T-helper 1 cell (primary cell): ENCODE measurements at regions not wholly inside any gene's neighbourhood (a gene's known extent, or its start where the extent isn't known, plus 50 kb on each side); places are given as distances from the start of the nearest gene placed in this dataset.
A peak's percentile ranks its signal among the peaks of the same experiment; 100 is the strongest.
"Not testable (repeated sequence)": the region's sequence is repeated elsewhere in the genome, so short reads cannot be mapped to it uniquely, and the experiment has no call there.

Source experiments
- DNase-seq, 5 donors: peaks; one replicate each; pipeline ENCODE4 v3.0.0-alpha.2; 2012 to 2020

DNA sequence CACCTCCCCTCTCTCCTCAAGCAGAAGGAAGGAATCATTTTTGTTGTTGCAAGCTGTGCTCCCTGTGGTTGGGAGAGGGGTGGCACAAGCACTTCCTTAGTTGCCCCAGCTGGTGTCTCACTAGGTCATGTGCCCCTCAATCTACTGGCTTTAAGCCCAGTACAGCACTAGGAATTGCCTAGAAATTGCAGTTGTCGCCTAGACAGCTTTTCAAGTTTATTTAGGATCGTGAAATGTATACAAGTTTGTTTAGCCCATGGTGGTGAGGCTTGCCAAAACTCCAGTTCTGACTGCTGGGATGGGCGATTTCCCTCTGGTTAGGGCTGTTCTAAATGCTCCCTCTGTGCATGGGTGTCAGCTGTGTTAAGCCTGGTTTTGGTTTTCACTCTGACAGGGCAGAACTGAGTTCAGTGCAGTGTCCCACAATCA, 126.8 kb upstream of the ZNF644 start:
- no peak for DNase-seq

DNA sequence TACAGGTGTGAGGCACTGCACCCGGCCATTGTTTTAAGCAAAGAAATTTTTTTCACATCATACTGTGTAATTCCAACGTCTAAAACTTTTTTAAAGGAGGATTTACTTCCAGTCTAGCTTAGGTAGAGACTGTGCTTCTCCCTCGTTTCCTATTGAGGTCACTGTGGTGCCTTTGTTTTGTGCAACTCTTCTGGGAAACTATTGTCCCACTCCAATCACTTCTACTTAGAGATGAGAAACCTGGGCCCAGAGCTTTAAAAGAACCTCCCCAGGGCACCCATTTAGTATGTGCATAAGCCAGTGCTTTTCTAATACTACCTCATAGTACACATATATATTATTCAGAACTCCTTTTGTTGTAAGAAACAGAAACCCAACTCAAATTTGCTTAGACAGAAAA, 120.0 kb upstream of the ZNF644 start:
- DNase-seq = no peak

DNA sequence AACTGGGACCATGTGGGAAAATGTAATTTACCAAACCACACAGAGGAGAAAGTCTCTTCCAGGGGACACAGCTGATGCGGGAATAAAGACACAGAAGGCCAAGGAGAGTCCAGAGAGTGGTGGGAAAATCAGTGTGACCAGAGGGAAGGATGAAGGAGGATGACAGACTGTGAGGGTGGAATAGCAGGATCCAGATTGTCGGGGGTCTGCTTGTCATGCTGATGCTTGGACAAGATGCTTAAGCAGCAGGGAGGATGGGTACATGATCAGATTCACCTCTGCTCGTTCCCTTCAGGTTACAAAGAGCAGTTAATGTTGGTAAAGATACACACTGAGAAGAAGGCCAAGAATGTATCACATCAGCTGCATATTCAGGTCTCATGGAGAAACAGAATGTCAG, 117.1 kb upstream of the ZNF644 start:
- no peak for DNase-seq

DNA sequence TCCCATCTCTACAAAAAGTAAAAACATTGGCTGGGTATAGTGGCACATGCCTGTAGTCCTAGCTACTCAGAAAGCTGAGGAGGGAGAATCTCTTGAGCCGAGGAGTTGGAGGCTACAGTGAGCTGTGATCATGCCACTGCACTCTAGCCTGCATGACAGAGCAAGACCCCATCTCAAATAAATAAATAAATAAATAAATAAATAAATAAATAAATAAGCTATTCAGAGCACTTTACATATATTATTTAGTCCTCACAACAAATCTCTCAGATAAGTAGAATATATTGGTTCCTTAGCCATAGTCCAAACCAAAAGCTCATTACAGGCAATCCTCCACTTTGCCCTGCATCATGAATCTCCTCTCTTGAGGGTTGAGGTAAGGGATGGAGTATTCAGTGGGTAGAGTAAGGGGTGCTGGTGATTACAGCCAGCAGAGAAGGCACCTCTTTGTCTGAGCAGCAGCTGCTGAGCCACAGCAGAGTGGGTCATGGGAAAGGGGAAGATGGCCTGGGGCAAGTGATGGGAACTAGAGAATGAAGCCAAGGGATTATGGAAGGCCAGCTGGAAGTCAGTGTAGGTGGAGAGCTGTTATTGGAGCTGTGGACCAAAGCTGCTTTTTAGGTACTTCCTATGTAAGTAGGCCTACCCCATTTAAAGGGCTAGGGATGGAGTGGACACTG, 115.5 kb upstream of the ZNF644 start:
- DNase-seq = no peak

DNA sequence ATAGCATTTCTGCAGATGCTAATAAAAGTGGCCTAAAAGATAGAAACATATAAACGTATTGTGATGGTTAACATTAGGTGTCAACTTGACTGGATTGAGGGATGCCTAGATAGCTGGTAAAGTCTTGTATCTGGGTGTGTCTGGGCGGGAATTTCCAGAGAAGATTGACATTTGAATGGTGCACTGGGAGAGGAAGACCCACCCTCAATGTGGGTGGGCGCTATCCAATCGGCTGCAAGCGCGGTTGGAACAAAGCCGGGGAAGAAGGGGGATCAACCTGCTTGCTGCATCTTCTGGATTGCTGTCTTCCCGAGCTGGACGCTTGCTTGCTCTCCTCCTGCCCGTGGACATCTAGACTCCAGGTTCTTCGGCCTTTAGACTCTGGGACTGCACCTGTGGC, 114.0 kb upstream of the ZNF644 start:
- DNase-seq = no peak

DNA sequence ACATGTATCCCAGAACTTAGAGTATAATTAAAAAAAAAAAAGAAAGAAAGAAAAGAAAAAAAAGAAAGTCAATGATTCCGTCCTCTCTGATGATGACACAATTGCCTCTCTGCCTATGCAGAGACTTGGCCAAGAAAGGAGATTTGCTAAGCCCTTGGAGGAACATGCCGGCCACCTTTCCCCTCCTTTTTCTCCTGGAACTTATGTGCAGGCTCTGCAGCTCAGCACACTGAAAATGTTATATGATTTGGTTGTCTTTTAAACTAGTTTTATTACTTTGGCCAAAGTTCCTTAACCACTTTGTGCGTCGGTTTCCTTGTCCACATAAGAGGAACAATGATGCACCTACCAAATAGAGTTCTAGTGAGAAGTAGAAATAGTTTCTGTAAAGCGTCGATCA, 111.4 kb upstream of the ZNF644 start:
- no peak for DNase-seq

DNA sequence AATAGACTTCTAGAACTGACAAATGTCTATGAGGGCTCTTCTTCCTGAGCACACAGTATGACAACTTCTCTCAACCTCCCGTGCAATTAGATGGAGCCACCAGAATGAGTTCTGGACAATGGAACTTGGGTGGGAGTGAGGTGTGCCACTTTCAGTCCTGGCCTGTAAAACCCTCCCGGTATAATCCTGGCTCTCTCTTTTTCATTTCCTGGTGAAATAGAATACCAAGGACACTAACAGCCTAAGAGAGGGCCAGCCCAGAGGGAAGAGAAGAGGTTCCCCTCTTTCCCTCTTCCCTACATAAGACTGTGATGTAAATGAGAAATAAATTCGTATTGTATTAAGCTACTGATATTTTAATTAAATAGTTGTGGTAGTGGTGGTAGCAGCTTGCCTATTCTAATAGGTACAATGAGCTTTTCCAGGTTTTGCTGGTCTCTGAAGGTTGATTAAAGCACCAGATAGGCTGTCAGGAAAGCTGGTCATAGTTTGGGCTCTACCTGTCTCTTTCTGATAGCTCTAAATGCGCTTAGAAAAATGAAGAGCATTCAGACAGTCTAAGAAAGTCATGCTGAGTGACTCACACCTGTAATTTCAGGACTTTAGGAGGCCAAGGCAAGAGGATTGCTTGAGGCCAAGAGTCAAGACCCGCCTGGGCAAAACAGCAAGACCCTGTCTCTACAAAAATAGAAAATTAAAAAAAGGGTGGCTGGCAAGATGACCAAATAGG, 108.6 kb upstream of the ZNF644 start:
- no peak for DNase-seq

DNA sequence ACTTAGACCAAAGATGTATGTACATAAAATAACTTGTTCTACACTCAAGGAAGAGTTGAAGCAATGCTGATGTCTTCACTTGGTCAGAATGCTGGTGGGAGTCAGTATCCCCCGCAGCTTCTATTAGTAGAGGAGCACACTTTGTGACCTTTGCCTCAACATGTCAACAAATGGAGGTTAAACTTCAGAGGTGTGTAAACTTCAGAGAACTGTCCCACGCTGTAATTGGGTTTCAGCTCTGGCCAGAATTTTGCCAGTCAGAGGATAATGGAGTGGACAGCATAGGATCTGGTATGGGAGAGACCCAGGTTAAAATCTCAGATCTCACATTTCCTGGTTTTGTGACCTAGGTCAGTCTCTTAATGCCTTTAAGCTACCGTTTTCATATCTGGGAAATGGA, 107.6 kb upstream of the ZNF644 start:
- DNase-seq = no peak

DNA sequence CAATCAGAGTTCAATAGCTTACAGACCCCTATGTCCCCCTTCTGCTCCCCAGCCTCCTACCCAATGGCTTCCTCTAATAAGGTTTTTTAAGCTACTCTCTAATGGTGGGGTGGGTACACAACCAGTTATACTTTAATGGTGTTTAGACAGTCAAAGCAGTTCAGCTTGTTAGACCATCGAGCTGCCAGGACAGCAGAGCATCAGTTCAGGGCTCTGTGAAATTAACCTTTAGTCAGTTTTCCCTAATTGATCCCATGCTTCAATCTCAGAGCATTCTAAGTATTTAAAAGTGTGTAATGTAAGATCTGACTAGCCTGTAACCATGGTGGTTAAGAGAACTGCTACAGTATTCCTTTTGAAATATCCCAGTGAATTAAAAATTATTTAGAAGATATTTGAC, 107.2 kb upstream of the ZNF644 start:
- no peak for DNase-seq

DNA sequence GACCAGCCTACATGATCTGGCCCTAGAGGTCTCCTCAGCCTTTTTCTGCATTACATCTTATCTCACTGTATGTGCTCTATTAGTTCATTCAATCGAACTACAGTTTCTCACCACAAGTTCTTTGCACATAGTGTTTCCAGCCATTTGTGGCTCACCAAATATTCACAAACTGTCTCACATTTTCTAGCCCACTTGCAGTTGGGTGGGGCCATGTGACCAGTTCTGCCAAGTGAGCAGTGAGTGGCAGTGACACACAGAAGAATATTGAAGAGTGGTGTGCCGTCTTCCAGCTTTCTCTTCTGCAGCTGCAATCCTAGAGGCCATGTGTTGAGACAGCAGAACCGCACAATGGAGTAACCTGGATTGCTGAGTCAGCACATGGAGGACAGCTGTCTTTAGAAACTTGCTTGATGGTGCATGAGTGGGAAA, 103.2 kb upstream of the ZNF644 start:
- DNase-seq = peak in 1 of 5 donors; percentile 28

DNA sequence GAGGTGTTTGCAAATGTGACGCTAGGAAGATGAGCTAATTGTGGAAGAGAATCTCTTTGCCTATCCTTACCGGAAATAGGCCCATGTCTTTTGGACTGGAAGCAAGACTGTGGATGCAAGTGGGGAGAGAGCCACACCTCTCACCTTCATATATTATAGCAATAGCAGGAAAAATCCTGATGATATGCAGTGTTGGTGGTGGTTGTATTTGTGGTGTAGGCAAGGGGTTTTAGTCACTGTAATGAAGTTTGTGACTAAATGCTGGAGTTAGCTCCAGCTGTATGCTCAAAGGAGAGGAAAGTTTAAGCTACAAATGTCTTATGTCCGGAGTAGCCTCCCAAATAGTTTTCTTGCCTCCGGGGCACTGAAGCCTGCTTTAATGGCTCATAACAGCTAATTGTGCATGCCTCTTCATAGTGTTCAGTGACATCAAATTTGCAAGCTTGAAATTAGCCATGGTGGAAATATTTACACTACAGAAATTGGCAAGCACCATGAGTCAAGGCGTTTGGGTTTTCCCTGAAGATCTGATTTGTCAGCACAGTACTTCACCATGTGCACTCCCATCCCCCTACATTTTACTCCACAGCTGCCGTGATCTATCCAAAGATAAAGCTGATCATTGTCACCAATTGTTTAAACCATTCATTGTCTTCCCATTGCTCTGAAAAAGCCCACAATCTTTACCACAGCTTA, 102.6 kb upstream of the ZNF644 start:
- peak in 1 of 5 donors; percentile 28 for DNase-seq

DNA sequence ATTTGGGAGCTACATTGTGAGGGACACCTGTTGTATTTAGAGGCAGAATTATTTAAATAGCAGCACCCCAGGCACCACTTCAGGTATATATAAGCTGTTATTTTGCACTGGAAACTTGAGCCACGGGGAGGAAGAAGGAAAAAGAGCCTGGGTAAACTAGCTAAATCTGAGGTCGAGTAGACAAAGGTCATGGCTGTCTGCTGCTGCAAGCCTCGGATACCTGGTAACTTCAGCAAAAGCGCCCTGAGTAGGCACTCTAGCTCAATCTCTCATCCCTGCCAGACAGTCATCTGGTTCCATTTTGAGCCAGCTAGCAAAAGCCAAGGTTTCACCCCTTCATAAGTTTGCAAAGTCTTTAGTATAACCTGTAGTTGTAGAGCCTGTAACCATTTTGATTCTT, 101.9 kb upstream of the ZNF644 start:
- no peak for DNase-seq

DNA sequence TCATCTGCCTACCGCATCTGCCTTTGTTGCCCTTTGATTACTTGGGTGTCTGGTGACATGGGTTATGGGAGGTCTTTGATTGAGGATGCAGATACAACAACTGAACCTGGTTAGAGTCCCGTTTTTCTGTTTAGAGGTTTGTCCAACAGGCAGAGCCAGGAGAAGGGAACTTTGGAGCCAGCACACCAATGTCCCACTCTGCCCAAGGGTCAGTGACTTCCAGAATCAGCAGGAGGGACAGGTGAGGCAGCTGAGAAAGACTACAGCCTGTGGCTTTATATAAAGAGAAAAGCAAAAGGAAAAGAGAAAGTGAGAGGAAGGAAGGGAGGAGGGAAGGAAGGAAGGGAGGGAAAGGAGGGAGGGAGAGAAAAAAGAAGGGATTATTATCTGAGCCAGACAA, 101.5 kb upstream of the ZNF644 start:
- no peak for DNase-seq

DNA sequence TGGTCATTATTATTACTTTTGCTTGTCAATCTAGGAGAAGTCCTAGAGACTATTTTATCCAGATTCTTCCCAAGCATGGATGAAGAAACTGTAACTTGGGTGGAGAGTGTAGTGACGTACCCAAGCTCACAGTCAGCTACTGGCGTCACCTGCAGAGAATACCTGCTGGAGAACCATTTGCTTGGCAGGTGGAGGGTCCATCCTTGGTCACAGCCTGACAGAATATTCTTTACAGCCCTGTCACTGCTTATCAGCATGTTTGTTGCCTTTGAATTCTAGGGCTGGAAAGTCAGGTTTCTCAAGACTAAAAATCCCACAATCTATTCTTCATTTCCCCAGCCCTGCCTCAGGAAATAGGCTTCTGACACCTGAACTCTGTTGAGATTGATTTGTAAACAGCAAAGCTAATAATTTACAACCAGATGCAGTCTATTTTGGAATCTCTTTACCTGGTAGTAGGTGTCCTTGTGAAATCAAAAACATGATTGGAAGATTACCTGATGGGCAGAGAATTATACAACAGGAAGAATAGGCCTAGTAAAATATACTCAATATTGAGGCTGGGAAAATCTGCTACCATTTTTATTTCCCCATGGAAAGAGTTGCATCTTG, 100.4 kb upstream of the ZNF644 start:
- no peak for DNase-seq

DNA sequence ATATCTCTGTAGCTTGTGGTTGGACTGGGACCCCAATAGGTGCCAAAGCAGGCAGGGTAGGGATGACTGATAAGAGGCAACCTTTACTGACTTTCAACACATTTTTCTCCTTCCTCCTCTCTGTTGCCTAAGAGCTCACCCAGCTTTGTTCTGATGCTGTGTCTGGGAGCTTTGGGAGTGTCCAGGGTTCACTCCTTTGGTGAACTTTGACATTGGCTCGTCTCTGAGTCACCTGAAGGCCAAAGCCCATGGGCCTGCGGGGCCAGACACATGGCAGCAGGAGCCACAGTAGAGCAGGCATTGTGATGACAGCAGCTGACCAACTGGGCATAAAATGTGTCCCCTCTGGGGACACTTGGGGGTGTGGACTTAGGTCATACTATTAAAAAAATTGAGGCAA, 99.5 kb upstream of the ZNF644 start:
- DNase-seq = no peak

DNA sequence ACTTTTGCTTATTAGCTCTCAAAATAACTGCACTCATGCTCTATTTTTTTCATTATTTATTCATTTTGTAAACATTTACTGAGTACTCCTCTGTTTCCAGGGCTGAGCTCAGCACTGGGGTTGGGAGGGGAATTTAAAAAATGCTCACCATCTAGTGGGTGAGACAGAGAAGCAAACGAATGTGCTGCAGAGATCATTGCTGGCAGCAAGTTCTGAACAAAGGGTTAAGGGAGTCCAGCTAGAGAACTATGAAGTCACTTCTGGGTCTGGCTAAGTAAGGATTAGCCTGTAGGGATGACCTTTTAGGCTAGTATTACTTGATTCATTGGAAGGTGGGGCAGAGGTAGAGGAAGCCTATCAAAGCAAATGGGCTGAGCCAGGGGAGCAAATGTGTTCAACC, 99.1 kb upstream of the ZNF644 start:
- DNase-seq = no peak

DNA sequence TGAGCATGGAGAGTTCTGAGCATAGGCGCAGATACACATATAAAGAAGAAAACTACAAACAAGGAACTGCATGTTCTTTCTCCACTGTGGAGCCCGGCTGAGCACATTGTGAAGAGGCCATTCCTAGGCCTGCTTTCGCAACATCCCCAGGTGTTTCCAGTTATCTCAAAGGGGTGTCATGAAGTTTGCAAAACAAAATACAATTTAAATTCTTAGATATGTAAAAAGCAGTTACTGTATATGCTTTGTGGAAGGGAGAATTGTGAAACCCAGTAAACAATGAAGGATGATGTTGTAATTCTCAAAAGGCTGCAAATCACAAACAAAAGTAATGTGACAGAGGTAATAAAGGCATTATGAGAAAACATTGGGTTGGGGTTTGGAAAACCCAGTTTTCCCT, 98.6 kb upstream of the ZNF644 start:
- DNase-seq = no peak

DNA sequence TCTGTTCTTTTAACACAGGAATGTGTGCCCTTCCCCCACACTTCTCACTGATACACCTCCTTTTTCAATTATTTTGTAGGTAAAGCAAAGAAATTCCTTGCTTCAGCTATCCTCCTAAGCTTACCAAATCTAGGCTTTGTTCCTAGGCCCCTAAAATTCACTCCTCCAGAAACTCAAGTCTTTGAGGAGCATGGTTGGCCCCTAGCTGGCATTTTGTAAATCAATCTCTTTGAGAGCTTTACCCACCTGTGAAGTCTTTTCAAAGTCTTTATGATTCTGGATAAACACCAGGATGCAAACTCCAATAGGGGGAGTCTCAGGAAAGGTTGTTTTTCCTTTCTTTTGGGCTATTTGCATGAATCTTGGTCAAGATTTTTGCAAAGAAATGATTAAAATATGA, 82.9 kb upstream of the ZNF644 start:
- DNase-seq = no peak

DNA sequence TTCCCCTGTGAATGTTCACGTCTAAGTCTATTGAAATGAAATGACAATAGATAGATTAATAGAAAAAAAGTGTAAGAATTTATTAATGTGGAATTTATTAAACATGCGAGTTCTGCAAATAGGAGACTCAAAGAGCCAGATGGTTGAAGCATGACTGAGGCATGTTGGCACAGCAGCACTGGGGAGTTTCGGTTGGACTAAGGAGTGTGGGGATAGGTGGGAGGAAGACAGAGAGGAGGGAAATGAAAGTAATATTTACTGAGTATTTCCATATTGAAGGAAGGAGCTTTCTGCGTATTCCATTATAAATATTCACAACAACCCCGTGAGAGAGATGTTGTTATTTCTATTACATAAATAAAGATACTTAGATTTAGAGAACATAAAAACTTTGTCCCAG, 79.5 kb upstream of the ZNF644 start:
- DNase-seq = no peak

DNA sequence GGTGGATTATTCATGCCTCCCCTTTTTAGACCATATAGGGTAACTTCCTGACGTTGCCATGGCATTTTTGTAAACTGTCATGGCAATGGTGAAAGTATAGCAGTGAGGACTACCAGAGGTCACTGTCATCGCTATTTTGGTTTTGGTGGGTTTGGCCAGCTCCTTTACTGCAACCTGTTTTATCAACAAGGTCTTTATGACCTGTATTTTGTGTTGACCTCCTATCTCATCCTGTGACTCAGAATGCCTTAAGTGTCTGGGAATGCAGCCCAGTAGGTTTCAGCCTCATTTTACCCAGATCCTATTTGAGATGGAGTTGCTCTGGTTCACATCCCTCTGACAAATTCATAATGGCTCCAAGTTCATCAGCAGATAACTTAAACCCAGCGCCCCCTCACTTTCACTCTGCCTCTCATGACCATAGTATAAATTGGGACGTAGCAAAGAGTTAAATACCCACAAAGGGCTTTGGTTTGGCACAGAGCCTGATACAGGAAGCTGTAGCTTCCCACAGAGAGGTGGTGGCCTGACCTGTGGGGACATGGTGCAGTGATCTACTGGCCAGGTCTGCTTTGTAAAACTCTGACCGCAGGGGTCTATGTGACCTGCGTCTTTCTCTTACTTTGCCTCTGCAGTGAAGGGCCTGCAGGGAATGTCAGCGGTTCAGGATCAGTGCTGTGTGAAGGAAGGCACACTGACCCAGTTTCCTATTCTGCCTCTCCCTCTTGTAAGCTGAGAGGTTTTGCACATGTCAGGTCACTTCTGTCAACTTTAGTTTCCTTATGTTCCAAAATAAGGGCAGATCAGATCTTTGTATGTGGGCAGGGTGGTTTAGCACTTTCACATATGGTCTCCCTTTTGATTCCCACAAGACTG, 78.1 kb upstream of the ZNF644 start:
- no peak for DNase-seq

DNA sequence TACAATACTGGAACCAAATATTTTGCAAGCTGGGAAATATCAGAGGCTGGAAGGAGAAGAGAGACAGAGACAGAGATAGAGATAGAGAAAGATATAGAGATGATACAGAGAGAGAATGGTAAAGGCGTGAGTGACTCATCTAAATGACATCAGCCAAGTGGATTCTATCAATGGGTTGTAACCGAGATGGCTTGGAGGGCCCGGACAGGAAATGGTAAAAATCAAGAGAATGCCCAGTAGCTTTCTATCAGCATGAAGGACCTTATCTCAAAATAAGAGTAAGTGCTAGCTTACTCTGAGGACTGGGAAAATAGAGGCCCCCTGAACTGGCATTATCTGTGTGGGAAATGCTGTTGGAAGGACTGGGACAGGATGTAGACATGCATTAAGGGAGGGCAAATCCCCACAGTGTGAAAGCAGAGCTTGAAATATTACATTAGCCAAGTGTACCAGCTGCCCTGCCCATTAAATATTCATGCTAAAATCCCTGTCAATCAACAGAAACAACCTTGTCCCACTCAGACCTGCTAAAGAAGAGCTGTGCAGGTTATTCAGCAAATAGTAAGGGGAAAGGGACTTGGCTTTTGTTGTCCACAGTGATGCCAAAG, 76.6 kb upstream of the ZNF644 start:
- DNase-seq = no peak

DNA sequence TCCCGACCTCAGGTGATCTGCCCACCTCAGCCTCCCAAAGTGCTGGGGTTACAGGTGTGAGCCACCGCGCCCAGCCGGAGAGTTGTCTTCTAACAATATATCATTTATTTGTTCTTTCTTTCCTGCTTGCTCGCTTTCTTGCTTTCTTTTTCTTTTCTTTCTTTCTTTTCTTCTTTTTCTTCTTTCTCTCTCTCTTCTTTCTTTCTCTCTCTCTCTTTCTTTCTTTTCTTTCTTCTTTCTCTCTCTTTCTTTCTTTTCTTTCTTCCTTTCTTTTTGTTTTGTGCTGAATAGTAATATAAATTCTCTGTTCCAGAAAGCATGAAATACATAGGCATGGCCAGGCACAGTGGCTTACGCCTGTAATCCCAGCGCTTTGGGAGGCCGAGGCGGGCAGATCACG, 73.5 kb upstream of the ZNF644 start:
- not testable (repeated sequence) for DNase-seq
